ENCODE measurements at regions not wholly inside any gene's neighbourhood (a gene's known extent, or its start where the extent isn't known, plus 50 kb on each side); places are given as distances from the start of the nearest gene placed in this dataset.

GRCh38 chr2:53424902-53425301 is 342.7 kb upstream of the CHAC2 start:
- no peak for DNase-seq (ENCODE audit: low read depth, low spot score)
- no peak for TF ChIP-seq EZH2 (IDR thresholded peaks at IDR 0.05; ENCODE audit: low read length)
- TF ChIP-seq, protein P1, sequence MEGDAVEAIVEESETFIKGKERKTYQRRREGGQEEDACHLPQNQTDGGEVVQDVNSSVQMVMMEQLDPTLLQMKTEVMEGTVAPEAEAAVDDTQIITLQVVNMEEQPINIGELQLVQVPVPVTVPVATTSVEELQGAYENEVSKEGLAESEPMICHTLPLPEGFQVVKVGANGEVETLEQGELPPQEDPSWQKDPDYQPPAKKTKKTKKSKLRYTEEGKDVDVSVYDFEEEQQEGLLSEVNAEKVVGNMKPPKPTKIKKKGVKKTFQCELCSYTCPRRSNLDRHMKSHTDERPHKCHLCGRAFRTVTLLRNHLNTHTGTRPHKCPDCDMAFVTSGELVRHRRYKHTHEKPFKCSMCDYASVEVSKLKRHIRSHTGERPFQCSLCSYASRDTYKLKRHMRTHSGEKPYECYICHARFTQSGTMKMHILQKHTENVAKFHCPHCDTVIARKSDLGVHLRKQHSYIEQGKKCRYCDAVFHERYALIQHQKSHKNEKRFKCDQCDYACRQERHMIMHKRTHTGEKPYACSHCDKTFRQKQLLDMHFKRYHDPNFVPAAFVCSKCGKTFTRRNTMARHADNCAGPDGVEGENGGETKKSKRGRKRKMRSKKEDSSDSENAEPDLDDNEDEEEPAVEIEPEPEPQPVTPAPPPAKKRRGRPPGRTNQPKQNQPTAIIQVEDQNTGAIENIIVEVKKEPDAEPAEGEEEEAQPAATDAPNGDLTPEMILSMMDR (optimal IDR thresholded peaks at IDR 0.05 in 1 of 3, IDR thresholded peaks at IDR 0.05 in 1 of 3, conservative IDR thresholded peaks at IDR 0.05 in 1 of 3; ENCODE audit: extremely low read depth in 1 of 3, insufficient read depth in 2 of 3, low read length in 3 of 3) = no peak
- Histone ChIP-seq H3K27me3 (ENCODE audit: control insufficient read depth, extremely low read depth, insufficient read depth, low read length) (no peaks in the 10 kb centered on the region), H2AFZ (ENCODE audit: control insufficient read depth, low read length) (no peak overlapping the region), H3K4me1 (ENCODE audit: control insufficient read depth, extremely low read depth, insufficient read depth, low read length) (no peaks in the 10 kb centered on the region), H3K4me3 (ENCODE audit: control insufficient read depth in 2 of 3, extremely low read depth in 1 of 3, insufficient read depth in 2 of 3, low read depth in 1 of 3, low read length in 3 of 3) (no peak overlapping the region), H3K9ac (ENCODE audit: control insufficient read depth, extremely low read depth, insufficient read depth, low read length) (no peak overlapping the region), H3K36me3 (ENCODE audit: control insufficient read depth in 2 of 2, extremely low read depth in 1 of 2, insufficient read depth in 2 of 2, low read length in 2 of 2) (no peaks in the 10 kb centered on the region), H3K4me2 (ENCODE audit: control insufficient read depth, extremely low read depth, insufficient read depth, low read depth, low read length) (no peak overlapping the region), H3K9me1 (ENCODE audit: control insufficient read depth, extremely low read depth, insufficient read depth, low read length) (no peaks in the 10 kb centered on the region), H4K20me1 (ENCODE audit: control insufficient read depth, extremely low read depth, insufficient read depth, low read length) (no peaks in the 10 kb centered on the region), H3K27ac (ENCODE audit: control insufficient read depth, insufficient read depth, low read length) (no peak overlapping the region), H3K79me2 (ENCODE audit: control insufficient read depth, insufficient read depth, low read length) (no peaks in the 10 kb centered on the region), H3K9me3 (ENCODE audit: control insufficient read depth, low read depth, low read length) (no peaks in the 10 kb centered on the region)
- dilution Hi-C loops (cut with MboI; ENCODE audit: extremely low pct_ligation_motif_present, low sequenced_read_pairs) = no loop called here
- FAIRE-seq = no peak

DNA sequence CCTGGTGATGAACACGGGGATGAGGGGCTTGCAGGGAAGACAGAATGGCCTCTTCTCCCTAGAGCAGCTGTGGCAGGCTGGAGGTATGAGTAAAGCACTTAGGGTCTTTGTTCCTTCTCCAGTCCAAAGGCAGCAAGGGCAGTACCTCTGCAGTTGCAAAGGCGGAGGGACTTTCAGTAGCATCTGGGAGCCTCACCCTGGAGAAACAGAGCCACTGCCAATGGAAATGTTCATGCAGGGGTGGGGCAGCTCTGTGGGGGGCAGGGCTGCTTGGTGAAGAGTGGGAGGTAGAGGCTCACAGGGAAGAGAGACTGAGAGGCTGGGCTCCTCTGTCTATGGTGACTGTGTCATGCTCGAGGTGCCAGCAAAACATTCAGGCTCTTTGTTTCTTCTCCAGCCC is 344.1 kb upstream of the CHAC2 start:
- Histone ChIP-seq H3K4me1 (ENCODE audit: control insufficient read depth, extremely low read depth, insufficient read depth, low read length) (no peaks in the 10 kb centered on the region), H3K27ac (ENCODE audit: control insufficient read depth, insufficient read depth, low read length) (no peak overlapping the region), H3K9ac (ENCODE audit: control insufficient read depth, extremely low read depth, insufficient read depth, low read length) (no peak overlapping the region), H3K36me3 (ENCODE audit: control insufficient read depth in 2 of 2, extremely low read depth in 1 of 2, insufficient read depth in 2 of 2, low read length in 2 of 2) (no peaks in the 10 kb centered on the region), H3K27me3 (ENCODE audit: control insufficient read depth, extremely low read depth, insufficient read depth, low read length) (no peaks in the 10 kb centered on the region), H3K4me3 (ENCODE audit: control insufficient read depth in 2 of 3, extremely low read depth in 1 of 3, insufficient read depth in 2 of 3, low read depth in 1 of 3, low read length in 3 of 3) (no peak overlapping the region), H3K9me1 (ENCODE audit: control insufficient read depth, extremely low read depth, insufficient read depth, low read length) (no peaks in the 10 kb centered on the region), H2AFZ (ENCODE audit: control insufficient read depth, low read length) (no peak overlapping the region), H3K4me2 (ENCODE audit: control insufficient read depth, extremely low read depth, insufficient read depth, low read depth, low read length) (no peak overlapping the region), H4K20me1 (ENCODE audit: control insufficient read depth, extremely low read depth, insufficient read depth, low read length) (no peaks in the 10 kb centered on the region), H3K79me2 (ENCODE audit: control insufficient read depth, insufficient read depth, low read length) (no peaks in the 10 kb centered on the region), H3K9me3 (ENCODE audit: control insufficient read depth, low read depth, low read length) (no peaks in the 10 kb centered on the region)
- dilution Hi-C loops (cut with MboI; ENCODE audit: extremely low pct_ligation_motif_present, low sequenced_read_pairs) = no loop called here
- FAIRE-seq (no peak), DNase-seq (ENCODE audit: low read depth, low spot score) (no peak)
- TF ChIP-seq EZH2 (IDR thresholded peaks at IDR 0.05; ENCODE audit: low read length) = no peak
- TF ChIP-seq, protein P1 (optimal IDR thresholded peaks at IDR 0.05 in 1 of 3, IDR thresholded peaks at IDR 0.05 in 1 of 3, conservative IDR thresholded peaks at IDR 0.05 in 1 of 3; ENCODE audit: extremely low read depth in 1 of 3, insufficient read depth in 2 of 3, low read length in 3 of 3) = no peak
